SK-N-MC (cell line): ENCODE measurements at regions not wholly inside any gene's neighbourhood (a gene's known extent, or its start where the extent isn't known, plus 50 kb on each side); places are given as distances from the start of the nearest gene placed in this dataset.

Source experiments
- EZH2 ChIP-seq: fragments of 200-600 bp; sonication (generic); IDR thresholded peaks from one replicate; pipeline ENCODE4 v1.6.1; 2017; ENCODE audit warnings: antibody characterized with exemption
- POLR2AphosphoS5 ChIP-seq: IDR thresholded peaks from 2 replicates; pipeline ENCODE4 v1.6.1; 2012; ENCODE audit warnings: mild to moderate bottlenecking, low read depth, low read length, borderline replicate concordance

DNA sequence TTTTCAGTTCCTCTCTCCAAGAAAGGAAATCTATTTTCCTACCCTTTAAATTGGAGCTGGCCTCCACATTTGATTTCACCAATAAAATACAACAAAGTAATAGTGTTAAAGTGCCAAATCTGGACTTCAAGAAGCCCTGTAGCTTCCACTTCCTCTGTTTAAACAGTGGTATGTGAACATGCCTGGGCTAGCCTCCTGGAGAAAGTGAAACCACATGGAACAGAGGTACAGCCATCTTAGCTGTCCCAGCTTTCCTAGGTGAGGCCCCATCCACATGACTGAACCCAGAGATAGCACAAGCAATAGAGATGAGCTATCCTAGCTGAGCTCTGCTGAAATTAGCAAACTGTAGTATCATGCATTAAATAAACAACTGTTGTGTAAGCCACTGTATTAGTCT is 131.8 kb upstream of the VCX start:
- TF ChIP-seq EZH2 (no peak), POLR2AphosphoS5 (no peak)
